Breast epithelium (tissue), 4 donors: ENCODE measurements at regions not wholly inside any gene's neighbourhood (a gene's known extent, or its start where the extent isn't known, plus 50 kb on each side); places are given as distances from the start of the nearest gene placed in this dataset.
"Not testable (repeated sequence)": the region's sequence is repeated elsewhere in the genome, so short reads cannot be mapped to it uniquely, and the experiment has no call there.

Experiments used
- DNase-seq, 2 donors: peaks; one replicate each; pipeline ENCODE4 v3.0.0-alpha.2; 2019; ENCODE audit warnings: low spot score in 2 of 2
- H3K27ac ChIP-seq, 2 donors: fragments of 200-600 bp; sonication (generic) in 1 of 2; one replicate each; pipeline ENCODE4 v1.5.1; 2016 to 2019; ENCODE audit warnings: mild to moderate bottlenecking in 1 of 2
- H3K27me3 ChIP-seq, 2 donors: fragments of 200-600 bp; sonication (generic) in 1 of 2; one replicate each; pipeline versions ENCODE4 v1.5.1 to v1.6.0; 2017 to 2019; ENCODE audit warnings: control low read depth in 1 of 2, mild to moderate bottlenecking in 1 of 2
- H3K36me3 ChIP-seq: fragments of 200-600 bp; one replicate; pipeline ENCODE4 v1.5.1; 2019
- H3K4me1 ChIP-seq, 2 donors: fragments of 200-600 bp; sonication (generic); one replicate each; pipeline ENCODE4 v1.5.1; 2016 to 2019; ENCODE audit warnings: control low read depth in 1 of 2
- H3K4me3 ChIP-seq, 3 donors: fragments of 200-600 bp; sonication (generic); 1 replicate in 2 of 3; 2 replicates in 1 of 3; pipeline ENCODE4 v1.5.1; 2016 to 2019; ENCODE audit warnings: mild to moderate bottlenecking in 3 of 3, moderate library complexity in 2 of 3
- H3K9me3 ChIP-seq, 2 donors: fragments of 200-600 bp; sonication (generic) in 1 of 2; one replicate each; pipeline ENCODE4 v1.5.1; 2016 to 2019; ENCODE audit warnings: control low read depth in 1 of 2
- CTCF ChIP-seq, 3 donors: fragments of 450-650 bp; IDR thresholded peaks; one replicate each; pipeline ENCODE4 v1.5.1; 2016 to 2017; ENCODE audit warnings: antibody characterized with exemption in 3 of 3, mild to moderate bottlenecking in 3 of 3, moderate library complexity in 3 of 3
- POLR2A ChIP-seq: fragments of 450-650 bp; IDR thresholded peaks from one replicate; pipeline ENCODE4 v1.6.1; 2016; ENCODE audit warnings: antibody characterized with exemption, mild to moderate bottlenecking, moderate library complexity
- POLR2AphosphoS5 ChIP-seq, 3 donors: sonication (generic); formaldehyde crosslinking; IDR thresholded peaks; one replicate each; pipeline ENCODE4 v1.6.1; 2017; ENCODE audit warnings: antibody characterized with exemption in 3 of 3
- intact Hi-C: fragments of 100-400 bp; cut with DNase I; formaldehyde crosslinking; loops from one replicate; pipeline ENCODE4 v1.15.1; 2023; ENCODE audit warnings: low total_unique reads

- Histone ChIP-seq H3K4me3 (no peak overlapping the region), H3K36me3 (no peaks in the 10 kb centered on the region), H3K4me1 (no peaks in the 10 kb centered on the region), H3K27ac (no peak overlapping the region), H3K9me3 (no peaks in the 10 kb centered on the region), H3K27me3 (no peaks in the 10 kb centered on the region)
- intact Hi-C loops: no loop called here
- TF ChIP-seq CTCF (IDR thresholded peaks at IDR 0.05) (no peak), POLR2A (no peak), POLR2AphosphoS5 (IDR thresholded peaks at IDR 0.05) (no peak)
- DNase-seq: no peak
Measured at GRCh38 chr4:120211408-120212015, 144.9 kb upstream of the MAD2L1 start.

- Histone ChIP-seq H3K27ac (no peak overlapping the region), H3K27me3 (no peaks in the 10 kb centered on the region), H3K4me1 (no peaks in the 10 kb centered on the region), H3K4me3 (no peak overlapping the region), H3K36me3 (no peaks in the 10 kb centered on the region), H3K9me3 (no peaks in the 10 kb centered on the region)
- DNase-seq: no peak
- intact Hi-C loops: no loop called here
- TF ChIP-seq CTCF (IDR thresholded peaks at IDR 0.05): no peak
- no peak for TF ChIP-seq POLR2A
- TF ChIP-seq POLR2AphosphoS5 (IDR thresholded peaks at IDR 0.05): no peak
Measured at GRCh38 chr4:120209706-120210105, 143.1 kb upstream of the MAD2L1 start.

GRCh38 chr4:120207021-120207420 is 140.4 kb upstream of the MAD2L1 start:
- no peaks in the 10 kb centered on the region for H3K9me3 ChIP-seq
- intact Hi-C loops: no loop called here
- no peaks in the 10 kb centered on the region for H3K36me3 ChIP-seq
- H3K4me3 ChIP-seq: no peak overlapping the region
- no peaks in the 10 kb centered on the region for H3K27me3 ChIP-seq
- DNase-seq: no peak
- no peaks in the 10 kb centered on the region for H3K4me1 ChIP-seq
- TF ChIP-seq POLR2AphosphoS5 (IDR thresholded peaks at IDR 0.05): no peak
- TF ChIP-seq CTCF (IDR thresholded peaks at IDR 0.05): no peak
- TF ChIP-seq POLR2A: no peak
- no peak overlapping the region for H3K27ac ChIP-seq

- H3K27ac ChIP-seq: no peak overlapping the region
- no peaks in the 10 kb centered on the region for H3K4me1 ChIP-seq
- DNase-seq: no peak
- H3K4me3 ChIP-seq: no peak overlapping the region
- no peaks in the 10 kb centered on the region for H3K36me3 ChIP-seq
- H3K27me3 ChIP-seq: no peaks in the 10 kb centered on the region
- H3K9me3 ChIP-seq: no peaks in the 10 kb centered on the region
- TF ChIP-seq CTCF (IDR thresholded peaks at IDR 0.05): no peak
- TF ChIP-seq POLR2A: no peak
- TF ChIP-seq POLR2AphosphoS5 (IDR thresholded peaks at IDR 0.05): no peak
- intact Hi-C loops: no loop called here
Measured at GRCh38 chr4:120202222-120202621, 135.6 kb upstream of the MAD2L1 start.

GRCh38 chr4:120200573-120201110 is 134.0 kb upstream of the MAD2L1 start:
- H3K4me1 ChIP-seq, H3K4me3 ChIP-seq, H3K27ac ChIP-seq, H3K9me3 ChIP-seq, H3K27me3 ChIP-seq, DNase-seq, H3K36me3 ChIP-seq, intact Hi-C loops: not testable (repeated sequence)
